ENCODE measurements at regions not wholly inside any gene's neighbourhood (a gene's known extent, or its start where the extent isn't known, plus 50 kb on each side); places are given as distances from the start of the nearest gene placed in this dataset.
A peak's percentile ranks its signal among the peaks of the same experiment; 100 is the strongest.

DNA sequence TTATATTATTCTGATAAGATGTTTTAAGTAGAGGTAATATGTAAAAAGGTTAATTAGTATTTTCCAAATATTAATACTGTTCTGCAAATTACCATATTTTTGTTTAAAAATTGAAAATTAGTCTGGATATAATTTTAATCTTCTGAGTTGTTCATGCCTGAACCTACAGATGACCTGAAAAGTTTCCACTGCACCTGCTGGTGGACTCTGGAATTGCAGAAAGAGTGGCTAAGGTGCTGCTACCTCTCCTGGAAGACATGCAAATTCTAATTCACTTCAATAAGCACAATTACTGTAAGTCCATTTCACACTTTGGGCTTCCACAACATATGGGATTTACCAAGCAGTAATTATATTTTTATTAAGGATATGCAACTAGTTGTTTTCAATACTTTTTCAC lies 77.7 kb upstream of the OLIG3 start:
- H3K18ac ChIP-seq (ENCODE audit: insufficient read length, low read depth, low read length): no peak overlapping the region
- no peak overlapping the region for H4K8ac ChIP-seq (replicated peaks; ENCODE audit: insufficient read length, low read depth, low read length)
- H3K79me2 ChIP-seq (ENCODE audit: insufficient read depth, low read length): no peaks in the 10 kb centered on the region
- no peaks in the 10 kb centered on the region for H3K23me2 ChIP-seq (ENCODE audit: insufficient read length, low read depth, low read length, poor library complexity, severe bottlenecking)
- H3K23ac ChIP-seq (ENCODE audit: insufficient read length, low read depth, low read length): no peak overlapping the region
- TF ChIP-seq, protein P1, sequence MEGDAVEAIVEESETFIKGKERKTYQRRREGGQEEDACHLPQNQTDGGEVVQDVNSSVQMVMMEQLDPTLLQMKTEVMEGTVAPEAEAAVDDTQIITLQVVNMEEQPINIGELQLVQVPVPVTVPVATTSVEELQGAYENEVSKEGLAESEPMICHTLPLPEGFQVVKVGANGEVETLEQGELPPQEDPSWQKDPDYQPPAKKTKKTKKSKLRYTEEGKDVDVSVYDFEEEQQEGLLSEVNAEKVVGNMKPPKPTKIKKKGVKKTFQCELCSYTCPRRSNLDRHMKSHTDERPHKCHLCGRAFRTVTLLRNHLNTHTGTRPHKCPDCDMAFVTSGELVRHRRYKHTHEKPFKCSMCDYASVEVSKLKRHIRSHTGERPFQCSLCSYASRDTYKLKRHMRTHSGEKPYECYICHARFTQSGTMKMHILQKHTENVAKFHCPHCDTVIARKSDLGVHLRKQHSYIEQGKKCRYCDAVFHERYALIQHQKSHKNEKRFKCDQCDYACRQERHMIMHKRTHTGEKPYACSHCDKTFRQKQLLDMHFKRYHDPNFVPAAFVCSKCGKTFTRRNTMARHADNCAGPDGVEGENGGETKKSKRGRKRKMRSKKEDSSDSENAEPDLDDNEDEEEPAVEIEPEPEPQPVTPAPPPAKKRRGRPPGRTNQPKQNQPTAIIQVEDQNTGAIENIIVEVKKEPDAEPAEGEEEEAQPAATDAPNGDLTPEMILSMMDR (conservative IDR thresholded peaks at IDR 0.05): peak; percentile 80
- no peak overlapping the region for H4K91ac ChIP-seq (ENCODE audit: insufficient read length, low read depth, low read length)
- no peak overlapping the region for H2BK20ac ChIP-seq (ENCODE audit: low read depth, low read length, poor library complexity, severe bottlenecking)
- no peak overlapping the region for H3K4me2 ChIP-seq (ENCODE audit: insufficient read depth, insufficient read length, low read length)
- no peaks in the 10 kb centered on the region for H3K9me3 Mint-ChIP-seq
- H3K4me1 Mint-ChIP-seq: peaks cover 19 to 30% of the 10 kb centered on the region in 2 experiments
- H4K5ac ChIP-seq (ENCODE audit: insufficient read length, low read depth, low read length): no peak overlapping the region
- H3K56ac ChIP-seq (ENCODE audit: insufficient read length, low read depth, low read length): no peak overlapping the region
- no peak overlapping the region for H2AFZ ChIP-seq (ENCODE audit: low read length)
- no peaks in the 10 kb centered on the region for H3K79me1 ChIP-seq (ENCODE audit: insufficient read depth, low read depth, low read length, poor library complexity, severe bottlenecking)
- peaks cover 12% of the 10 kb centered on the region for H3K27me3 Mint-ChIP-seq (ENCODE audit: low read depth)
- no peak overlapping the region for H3K27ac ChIP-seq (ENCODE audit: insufficient read length, low read depth, low read length)
- H4K20me1 ChIP-seq (ENCODE audit: control insufficient read depth, insufficient read depth, insufficient read length): no peaks in the 10 kb centered on the region
- H2BK120ac ChIP-seq (ENCODE audit: low read depth, low read length, poor library complexity, severe bottlenecking): no peak overlapping the region
- no peak overlapping the region for H2BK15ac ChIP-seq (ENCODE audit: low read depth, low read length)
- no peak overlapping the region for H3K9ac ChIP-seq (ENCODE audit: extremely low read depth, insufficient read length, low read length)
- H3T11ph ChIP-seq (ENCODE audit: low read length): no peak overlapping the region
- H3K9me3 ChIP-seq (ENCODE audit: control insufficient read depth, low read depth, low read length): no peaks in the 10 kb centered on the region
- DNase-seq: peak; percentile 57
- no peak overlapping the region for H2BK5ac ChIP-seq (ENCODE audit: insufficient read length, low read length)
- H3K4ac ChIP-seq (ENCODE audit: low read depth, low read length): no peak overlapping the region
- no peak overlapping the region for H3K4me3 Mint-ChIP-seq
- no peak overlapping the region for H3K27ac Mint-ChIP-seq
- H3K14ac ChIP-seq (ENCODE audit: insufficient read depth, low read length): no peak overlapping the region
- H3K4me1 ChIP-seq (ENCODE audit: insufficient read depth, low read length): no peaks in the 10 kb centered on the region
- no peaks in the 10 kb centered on the region for H3K36me3 Mint-ChIP-seq (ENCODE audit: insufficient read depth in 1 of 3, low read depth in 3 of 3)
- H3K27me3 ChIP-seq (ENCODE audit: insufficient read depth, low read length): no peaks in the 10 kb centered on the region
- H2AK5ac ChIP-seq (ENCODE audit: insufficient read length, low read length): no peak overlapping the region
- no peak overlapping the region for H2BK12ac ChIP-seq (ENCODE audit: insufficient read length, low read depth, low read length)

Data from H9 (cell line).